ENCODE measurements at regions not wholly inside any gene's neighbourhood (a gene's known extent, or its start where the extent isn't known, plus 50 kb on each side); places are given as distances from the start of the nearest gene placed in this dataset.
"Not testable (repeated sequence)": the region's sequence is repeated elsewhere in the genome, so short reads cannot be mapped to it uniquely, and the experiment has no call there.

DNA sequence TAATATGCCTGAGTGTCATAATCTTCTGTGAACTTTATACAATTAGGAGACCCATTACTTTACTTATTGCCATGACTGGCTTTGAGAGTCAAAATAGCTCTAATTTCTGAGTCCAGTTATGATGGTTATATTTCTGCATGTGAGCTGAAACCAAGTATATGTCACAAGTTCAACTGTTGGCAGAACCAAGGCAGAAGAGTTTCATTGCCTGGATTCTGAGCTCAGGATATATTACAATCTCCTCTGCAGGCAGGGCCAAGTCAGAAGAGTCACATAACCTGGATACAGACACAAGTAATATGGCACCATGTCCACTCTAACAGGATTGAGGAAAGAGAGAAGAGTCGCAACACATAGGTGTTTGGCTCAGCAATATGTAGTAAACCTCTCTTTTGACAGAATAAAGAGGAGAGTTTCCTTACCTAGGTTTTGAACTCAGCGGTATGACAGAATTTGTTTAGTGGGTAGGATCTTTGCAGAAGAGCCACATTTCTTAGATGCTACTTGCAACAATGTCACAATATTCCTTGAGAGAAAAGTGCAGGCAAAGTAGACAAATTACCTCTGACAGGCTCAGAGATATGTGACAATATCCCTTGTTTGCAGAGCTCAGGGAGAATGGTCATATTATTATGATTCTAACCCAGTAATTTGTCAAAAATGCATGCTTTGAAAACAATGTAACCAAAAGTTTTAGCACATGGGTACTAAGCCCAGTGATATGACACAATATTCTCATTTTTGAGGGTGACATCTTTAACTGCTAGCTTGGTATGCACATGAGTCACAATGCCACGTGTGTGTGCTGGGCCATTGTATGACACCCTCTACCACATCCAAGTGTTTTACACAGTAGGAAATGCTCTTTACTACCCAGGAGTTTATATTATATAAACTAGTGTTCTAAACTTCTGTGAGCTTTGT, 895.3 kb upstream of the AMELY start:
- DNase-seq (ENCODE audit: low spot score) = peak; percentile 16

DNA sequence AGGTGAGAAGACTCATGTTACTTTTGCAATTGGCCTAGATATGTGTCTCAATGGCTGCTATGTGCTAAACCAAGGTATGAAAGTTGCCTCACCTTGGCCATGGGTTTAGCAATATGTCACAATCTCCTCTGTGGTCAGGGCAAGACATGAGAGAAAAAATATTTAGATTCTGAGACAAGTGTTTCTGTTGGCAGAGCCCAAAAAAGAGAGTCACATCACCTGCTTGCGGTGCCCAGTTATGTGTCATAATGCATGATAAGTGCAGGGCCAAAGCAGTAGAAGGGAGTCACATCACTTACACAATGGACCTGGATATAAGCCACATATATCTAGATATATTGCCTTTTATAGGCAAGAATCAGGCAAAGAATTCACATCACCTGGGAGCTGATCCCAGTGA, 894.1 kb upstream of the AMELY start:
- no peak for DNase-seq (ENCODE audit: low spot score)

DNA sequence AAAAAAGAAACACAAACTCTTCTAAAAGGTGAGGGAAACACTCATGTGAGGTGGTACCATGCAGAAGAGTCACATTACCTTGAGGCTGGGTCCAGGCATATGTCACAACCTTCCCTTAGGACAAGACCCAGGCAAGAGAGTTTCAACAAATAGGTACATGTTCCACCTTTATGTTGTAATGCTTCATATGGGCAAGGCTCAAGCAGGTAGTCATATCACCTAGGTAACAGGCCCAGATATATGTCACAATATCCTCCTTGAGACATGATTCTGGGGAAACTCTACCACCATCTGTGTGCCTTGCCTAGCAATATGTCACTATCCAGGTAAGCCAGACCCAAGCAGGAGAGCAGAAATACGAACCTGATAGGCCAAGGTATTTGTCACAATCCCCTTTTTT, 892.2 kb upstream of the AMELY start:
- DNase-seq (ENCODE audit: low spot score) = no peak

DNA sequence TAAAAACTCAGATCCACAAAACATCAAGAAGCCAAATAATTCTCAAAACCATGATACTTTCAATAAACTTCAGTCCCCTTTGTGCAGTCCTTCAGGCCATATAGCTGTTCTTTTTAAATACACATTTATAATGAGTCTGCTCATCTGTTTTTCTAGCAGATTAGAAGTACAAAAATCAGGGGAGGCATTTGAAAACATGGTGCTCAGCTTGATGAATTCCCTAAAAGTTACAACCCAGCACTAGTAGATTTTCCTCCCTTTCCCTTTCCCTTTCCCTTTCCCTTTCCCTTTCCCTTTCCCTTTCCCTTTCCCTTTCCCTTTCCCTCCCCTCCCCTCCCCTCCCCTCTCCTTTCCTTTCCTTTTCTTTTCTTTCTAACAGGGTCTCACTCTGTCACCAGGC, 884.6 kb upstream of the AMELY start:
- no peak for DNase-seq (ENCODE audit: low spot score)

DNA sequence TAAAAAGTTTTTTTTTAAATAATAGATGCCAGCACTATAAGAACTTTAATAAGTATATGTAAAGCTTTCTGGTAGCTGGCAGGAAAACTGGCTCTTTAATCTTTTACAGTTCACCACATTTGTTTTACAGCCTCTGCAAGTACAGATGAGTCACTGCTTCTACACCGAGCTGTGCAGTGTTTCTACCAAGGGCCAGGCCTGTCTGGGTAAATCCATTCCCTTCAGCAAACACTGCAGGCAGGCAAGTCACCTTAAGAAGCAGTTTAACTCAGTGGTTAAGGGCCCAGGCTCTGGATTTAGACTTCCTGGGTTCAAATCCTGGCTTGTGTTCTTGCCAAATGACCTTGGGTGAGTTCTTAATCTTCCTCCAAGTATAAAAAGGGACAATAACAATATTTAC, 882.9 kb upstream of the AMELY start:
- peak; percentile 74 for DNase-seq (ENCODE audit: low spot score)

DNA sequence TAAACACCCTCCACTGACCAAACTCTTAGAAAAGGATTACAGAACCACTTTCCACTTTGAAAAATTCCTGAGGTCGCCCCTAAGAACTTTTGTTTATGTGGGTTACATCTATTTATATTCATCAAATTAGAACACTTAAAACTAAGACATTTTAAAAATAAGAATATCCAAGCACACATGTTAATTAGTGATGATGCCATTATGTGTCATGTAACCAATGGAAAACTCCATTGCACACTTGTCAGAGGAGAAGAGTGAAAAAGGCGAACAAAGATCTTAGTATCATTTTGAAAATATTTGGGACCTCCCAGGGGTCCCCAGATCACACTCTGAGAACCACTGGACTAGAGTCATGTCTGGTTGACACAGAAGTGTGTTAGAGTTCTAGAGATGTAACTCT, 882.4 kb upstream of the AMELY start:
- DNase-seq (ENCODE audit: low spot score) = no peak

DNA sequence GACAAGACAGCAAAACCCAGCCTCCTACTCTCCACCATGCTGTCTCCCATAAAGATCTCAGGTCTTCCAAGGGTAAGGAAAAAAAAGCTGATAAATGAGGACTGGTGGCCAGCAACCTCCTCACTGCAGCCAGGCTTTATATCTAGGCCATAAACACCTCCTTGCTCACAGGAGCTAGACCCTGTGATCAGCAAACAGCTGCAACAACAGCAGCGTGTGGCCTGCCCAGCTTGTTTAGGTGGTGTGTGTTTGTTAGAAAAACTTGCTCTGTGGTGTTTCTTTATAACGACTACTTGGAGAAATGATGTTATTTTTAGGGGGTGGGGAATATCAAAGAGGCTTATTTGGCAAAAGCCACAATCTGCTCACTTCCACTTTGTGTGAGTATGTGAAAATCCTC, 880.9 kb upstream of the AMELY start:
- no peak for DNase-seq (ENCODE audit: low spot score)

DNA sequence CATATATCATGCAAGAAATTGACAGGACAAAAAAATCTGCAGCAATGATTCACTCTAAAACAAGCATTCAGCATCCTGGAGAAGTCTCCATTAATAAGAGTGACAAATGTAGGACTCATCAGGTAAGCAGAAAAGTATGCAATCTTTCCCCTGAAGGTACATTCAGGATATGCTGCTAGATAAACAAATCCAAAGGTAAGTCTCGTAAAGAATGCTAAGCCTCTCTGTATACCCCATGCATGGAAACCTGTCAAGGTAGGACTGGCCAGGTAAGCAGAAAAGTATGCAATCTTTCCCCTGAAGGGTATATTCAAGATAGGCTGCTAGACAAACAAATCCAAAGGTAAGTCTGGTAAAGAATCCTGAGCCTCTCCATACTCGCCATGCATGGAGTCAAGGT, 869.9 kb upstream of the AMELY start:
- no peak for DNase-seq (ENCODE audit: low spot score)

DNA sequence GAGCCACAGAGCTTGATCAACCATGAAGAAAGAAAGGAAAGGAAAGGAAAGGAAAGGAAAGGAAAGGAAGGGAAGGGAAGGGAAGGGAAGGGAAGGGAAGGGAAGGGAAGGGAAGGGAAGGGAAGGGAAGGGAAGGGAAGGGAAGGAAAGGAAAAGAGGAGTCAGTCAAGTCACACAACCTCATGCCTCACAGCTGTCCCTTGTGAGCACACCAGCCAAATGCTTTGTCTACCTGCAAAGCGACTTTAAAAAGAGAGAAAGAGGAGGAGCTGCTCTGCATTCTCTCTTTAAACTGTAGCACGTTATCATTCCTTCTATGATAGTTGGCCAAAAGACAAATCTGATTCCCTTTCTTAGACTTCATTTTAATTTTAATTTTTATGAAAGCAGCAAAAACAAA, 863.9 kb upstream of the AMELY start:
- DNase-seq (ENCODE audit: low spot score) = not testable (repeated sequence)

DNA sequence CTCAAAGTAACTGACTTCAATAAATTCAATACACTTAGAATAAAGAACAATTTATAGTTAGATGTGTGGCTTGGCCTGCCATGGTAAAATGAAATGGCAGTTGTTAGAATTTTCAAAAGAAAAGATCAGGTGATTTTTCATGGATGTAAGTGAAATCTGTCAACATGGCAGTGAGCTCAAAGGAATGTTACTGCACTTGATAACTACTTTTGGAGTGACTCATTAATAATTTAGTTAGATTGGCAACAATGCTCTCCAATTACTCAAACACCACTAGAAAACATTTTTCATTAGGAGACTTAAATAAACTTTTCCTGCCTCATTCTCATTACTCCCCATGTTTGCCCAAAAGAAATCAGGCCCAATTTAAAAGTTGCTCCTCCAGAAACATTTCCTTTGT, 860.2 kb upstream of the AMELY start:
- DNase-seq (ENCODE audit: low spot score) = no peak

DNA sequence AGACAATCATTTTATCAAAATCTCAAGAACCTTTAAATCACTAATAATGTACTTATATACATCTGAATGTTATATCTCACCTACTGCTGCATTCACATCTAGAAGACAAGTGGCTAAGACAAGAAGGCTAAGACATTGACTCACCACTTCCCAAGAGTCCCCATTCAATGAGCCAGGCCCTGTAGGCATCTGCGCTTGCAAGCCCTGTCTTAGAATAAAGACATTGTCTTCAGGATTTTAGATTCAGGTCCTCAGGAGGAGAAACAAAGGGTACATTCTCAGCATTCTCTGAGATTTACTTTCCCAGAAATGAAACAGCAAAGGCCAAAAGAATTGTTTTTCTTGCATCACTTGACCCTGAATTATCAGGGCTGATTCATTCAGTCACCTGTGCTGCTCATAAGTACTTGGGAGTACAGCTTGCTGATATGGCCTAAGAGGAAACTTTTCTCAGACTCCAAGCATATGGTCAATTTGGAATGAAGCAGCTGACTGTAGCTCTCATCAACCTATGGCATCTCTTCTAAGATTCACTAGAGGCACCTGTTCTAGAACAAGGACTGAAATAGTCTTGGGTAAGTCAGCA, 858.3 kb upstream of the AMELY start:
- DNase-seq (ENCODE audit: low spot score) = no peak

DNA sequence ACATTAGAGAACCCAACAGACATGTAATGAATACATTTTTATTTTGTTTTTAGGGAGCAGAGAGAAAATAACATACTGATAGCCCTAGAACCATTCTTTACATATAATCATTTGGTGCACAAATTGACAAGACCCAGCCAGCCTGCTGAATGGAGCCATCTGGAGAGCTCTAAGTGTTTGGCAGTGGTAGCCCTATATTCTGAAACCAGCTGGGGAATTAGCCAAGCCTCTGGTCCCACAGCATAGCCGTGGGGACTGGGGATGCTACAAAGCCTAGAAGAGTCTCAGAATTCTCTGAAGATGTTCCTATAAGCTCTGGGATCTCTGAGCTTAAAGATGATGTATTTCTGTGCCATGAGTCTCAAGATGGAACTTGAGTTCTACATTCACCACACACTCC, 857.3 kb upstream of the AMELY start:
- no peak for DNase-seq (ENCODE audit: low spot score)

DNA sequence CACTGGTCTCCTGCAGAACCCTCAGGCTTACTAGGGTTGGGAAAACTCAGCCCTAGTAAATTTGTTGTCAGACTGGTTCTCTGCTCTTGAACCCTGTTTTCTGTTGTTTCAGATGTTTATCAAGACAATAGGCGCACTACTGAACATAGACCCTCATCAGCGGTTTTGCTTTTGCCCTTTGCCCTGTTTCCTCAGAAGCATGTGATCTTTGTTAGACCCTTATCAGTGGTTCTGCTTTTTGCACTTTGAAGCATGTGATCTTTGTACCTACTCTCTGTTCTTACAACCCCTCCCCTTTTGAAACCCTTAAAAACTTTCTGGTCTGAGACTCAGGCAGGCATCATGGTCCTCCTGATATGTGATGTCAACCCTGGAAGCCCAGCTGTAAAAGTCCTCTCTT, 842.2 kb upstream of the AMELY start:
- no peak for DNase-seq (ENCODE audit: low spot score)

DNA sequence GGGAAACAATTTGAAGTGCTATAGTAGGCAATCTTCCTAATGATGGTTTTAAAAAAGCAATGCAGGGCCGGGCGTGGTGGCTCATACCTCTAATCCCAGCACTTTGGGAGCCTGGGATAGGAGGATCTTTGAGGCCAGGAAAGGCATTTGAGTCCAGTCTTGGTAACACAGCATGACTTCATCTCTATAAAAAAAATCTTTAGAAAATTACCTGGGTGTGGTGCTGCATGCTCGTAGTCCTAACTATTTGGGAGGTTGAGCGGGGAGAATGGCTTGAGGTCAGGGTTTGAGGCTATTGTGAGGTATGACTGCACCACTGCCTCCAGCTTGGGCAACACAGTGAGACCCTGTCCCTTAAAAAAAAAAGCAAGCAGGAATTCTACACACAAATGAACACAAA, 835.2 kb upstream of the AMELY start:
- no peak for DNase-seq (ENCODE audit: low spot score)

DNA sequence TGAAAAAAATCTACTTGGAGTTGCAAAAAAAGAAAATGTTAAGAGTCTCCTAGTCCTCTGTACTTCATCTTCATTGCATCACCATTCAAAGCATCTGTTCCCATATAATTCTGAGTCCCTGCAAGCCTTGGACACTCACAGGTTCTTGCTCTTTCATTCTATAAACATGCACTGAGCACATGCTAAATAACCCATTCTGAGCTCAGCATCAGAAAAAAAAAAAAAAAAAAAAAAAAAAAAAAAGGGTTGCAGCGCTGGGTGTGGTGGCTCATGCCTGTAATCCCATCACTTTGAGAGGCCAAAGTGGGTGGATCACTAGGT, 834.0 kb upstream of the AMELY start:
- DNase-seq (ENCODE audit: low spot score) = no peak

DNA sequence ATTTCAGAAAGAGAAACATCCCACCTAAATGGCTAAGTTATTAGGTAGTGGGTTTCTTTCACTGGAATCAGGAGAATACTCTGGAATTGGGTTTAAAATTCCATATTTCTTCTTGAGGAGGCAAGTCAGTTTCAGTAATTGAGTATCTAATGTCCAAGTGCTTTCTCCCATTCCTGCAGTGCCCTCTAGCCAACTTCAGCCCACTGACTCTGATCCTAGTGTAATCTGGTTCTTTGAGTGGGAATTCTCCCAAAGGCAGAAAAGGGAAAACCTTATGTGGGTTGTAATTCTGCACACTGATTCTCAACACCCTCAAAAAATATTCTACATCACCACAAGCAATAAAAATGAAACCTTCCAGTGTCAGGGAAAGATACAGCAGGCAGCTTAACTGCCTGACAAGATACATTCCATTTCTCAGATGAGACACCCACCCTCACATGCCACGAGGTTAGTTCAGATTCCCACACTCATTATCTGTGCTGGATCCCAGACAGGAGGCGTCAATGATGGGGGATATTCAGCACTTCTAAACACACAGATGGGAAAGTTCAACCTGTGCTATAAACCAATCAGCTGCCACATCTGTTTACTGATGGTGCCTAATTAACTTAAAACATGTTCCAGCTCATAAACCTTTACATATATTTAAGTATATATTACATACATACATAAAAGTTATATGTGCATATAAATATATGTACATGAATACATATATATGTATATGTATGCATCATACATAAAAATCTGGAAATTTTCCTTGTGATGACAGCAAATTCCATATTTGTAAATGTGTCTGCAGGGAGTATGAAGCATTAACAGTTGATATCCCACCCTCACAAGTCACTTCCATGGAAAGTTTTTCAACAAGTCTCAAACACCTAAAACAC, 833.4 kb upstream of the AMELY start:
- no peak for DNase-seq (ENCODE audit: low spot score)

DNA sequence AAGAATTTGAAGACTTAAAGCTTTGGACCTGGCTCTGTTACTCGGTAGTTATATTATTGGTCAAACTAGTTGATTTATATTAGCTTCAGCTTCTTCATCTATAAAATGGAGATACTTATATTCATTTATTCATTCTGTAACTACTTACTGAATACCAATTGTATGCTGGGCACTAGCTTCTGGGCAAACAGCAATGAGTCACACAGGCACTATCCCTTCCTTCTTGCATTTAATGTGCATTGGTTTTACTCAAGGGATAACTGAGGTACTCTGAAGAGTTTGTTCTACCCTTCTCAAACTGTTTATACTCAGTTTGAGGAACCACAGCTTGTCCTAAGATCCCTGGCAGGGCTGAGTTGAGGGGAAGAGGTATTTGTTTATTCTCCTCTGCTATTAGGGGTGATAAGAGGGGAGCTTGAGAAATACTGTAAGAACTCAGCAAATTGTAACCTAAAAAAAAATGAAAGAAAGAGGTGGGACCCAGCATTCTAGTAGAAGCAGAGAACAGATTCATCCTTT, 825.4 kb upstream of the AMELY start:
- no peak for DNase-seq (ENCODE audit: low spot score)

DNA sequence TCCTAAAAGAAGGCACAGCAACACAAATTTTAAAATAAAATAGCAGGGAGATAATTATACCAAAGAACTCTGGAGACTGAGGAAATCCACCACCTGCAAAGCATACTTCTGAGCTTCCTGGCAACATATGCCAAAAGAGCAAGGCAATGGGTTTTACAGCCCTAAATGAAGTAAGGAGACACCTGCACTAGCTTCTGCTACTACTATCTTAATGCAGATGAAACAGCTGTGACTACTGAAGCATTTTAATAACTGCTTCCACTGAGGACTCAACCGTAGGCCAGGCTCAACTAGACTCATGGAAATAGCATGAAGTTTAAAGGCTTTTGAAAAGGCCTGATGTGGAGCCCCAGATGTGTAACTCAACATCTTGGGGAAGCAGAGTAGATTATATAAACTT, 820.1 kb upstream of the AMELY start:
- DNase-seq (ENCODE audit: low spot score) = no peak

DNA sequence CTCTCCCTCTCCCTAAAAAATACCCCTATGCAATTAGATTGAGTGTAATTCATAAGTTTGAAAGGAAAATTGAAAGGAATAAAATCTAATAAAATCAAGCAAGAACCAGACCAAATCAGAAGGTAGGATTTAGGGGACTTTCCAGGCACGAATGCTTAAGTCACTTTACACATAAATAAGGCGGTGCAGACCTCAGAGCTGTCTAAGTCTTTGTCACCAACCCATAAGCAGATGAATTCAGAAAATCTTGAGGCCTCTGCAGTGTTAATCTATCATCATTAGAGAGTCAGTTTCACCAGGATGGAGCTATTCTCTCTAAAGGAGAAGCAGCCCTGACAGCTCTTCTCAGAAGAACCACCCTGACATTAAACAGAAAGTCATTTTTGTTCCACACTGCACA, 819.1 kb upstream of the AMELY start:
- DNase-seq (ENCODE audit: low spot score) = no peak

DNA sequence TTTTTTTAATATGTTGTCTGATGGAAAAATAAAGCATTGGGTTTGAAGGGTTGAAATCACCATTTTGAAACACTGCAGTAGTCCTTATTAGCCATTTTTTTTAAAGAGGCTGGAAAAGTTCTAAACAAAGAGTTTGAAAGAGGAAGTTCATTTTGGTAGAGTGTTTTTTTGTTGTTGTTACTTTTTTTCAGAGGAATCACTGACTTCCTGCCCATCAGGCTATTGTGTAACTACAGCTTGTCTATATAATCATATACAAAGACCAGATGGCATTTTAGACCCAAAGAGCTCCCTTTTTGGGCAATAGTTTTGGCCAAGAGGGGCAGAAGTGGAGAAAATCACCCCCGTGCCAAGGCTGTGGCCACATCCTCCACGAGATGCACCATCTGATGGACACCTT, 818.5 kb upstream of the AMELY start:
- DNase-seq (ENCODE audit: low spot score) = no peak

DNA sequence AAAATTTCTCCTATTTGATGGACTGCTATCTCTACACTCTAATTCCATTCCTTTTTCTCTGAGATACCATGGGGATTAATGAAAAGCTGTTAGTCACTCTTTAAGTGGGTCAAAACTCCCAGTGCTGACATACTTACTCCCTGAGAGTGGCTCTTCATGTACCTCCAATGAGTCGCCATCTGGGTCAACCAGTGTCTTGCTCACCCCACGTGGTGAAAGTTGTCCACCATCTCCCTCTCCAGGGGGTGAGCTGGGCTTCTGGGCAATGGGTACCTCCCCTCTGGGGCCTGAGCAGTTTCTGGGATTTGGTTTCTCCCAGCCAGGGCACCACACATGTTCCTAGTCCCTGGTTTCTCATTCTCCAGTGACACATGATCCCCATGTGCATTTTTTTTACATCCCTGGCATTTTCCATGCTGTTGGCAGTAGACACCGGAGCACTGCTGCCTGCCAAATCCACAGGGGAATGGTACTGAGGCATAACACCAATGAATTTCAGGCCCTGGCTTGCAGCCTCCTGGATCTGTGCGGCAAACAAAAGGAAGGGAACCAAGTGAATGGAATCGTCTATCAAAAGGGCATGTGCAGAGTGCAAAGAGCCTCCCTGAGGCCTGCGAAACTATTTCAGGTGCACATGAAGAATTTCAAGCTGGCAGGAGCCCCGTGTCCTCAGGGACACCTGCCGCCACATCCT, 817.9 kb upstream of the AMELY start:
- peak; percentile 4 for DNase-seq (ENCODE audit: low spot score)

DNA sequence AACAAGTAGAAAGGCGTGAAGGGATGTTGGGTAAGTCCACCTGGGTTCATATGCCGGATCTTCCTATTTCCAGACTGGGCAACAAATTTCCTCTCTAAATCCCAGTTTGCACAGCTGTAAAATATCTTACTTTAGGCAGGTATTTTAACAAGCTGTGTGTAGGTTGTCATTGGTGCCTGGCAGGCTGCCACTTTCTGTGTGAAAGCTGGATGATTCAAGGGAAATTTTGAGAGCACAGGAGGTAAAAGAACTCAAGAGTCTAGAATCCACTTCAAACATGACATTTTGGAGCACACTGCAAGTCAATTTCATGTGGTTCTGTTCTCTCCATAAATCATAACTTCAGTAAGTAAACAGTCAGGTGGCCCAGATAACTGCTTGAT, 817.4 kb upstream of the AMELY start:
- no peak for DNase-seq (ENCODE audit: low spot score)
